ENCODE measurements at regions not wholly inside any gene's neighbourhood (a gene's known extent, or its start where the extent isn't known, plus 50 kb on each side); places are given as distances from the start of the nearest gene placed in this dataset.
"Not testable (repeated sequence)": the region's sequence is repeated elsewhere in the genome, so short reads cannot be mapped to it uniquely, and the experiment has no call there.

GRCh38 chr1:144026022-144026421 lies 54.2 kb upstream of the FAM72C start:
- DNase-seq (ENCODE audit: low spot score): not testable (repeated sequence)

DNA sequence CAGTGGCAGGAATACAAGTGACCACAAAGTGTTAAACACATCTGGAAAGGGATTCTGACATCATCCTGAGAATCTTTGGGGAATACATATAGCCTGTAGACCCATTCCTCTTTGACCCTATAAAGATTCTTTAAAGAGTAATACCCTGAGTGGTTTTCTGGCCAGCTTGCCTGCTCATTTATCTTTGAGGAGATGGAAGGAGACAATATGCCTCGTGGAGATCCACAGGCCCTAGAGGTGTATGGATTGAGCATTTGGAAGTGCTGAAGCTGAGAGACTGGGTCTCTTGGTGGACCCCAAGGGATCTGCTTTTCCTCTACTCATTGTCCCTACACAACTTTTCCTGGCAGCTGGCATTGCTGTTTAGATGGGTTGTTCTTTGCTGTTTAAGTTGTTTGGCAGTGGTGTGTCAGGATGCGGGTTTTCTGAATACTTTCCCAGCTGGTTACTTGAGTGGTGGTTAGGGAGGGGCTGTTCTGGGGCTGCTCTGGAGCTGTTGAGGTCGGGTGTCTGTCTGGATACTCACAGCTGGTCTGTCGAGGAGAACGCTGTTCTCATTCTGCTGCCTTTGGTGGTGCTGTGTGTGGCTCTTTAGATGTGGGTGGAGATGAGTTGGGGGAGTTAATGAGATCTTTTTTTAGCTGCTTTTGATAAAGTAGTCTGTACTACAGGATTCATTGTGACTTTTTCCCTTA lies 50.1 kb upstream of the FAM72C start:
- not testable (repeated sequence) for DNase-seq (ENCODE audit: low spot score)

Data from RKO (cell line).